Peyer's patch (tissue), 4 donors: ENCODE measurements at regions not wholly inside any gene's neighbourhood (a gene's known extent, or its start where the extent isn't known, plus 50 kb on each side); places are given as distances from the start of the nearest gene placed in this dataset.

ENCODE experiments used
- CTCF ChIP-seq, 6 experiments: fragments of 450-650 bp in 4 of 6; fragments of 200-600 bp in 2 of 6; sonication (generic) in 1 of 6; IDR thresholded peaks; one replicate each; pipeline ENCODE4 v1.5.1; 2017 to 2019; ENCODE audit warnings: antibody characterized with exemption in 6 of 6, mild to moderate bottlenecking in 3 of 6, moderate library complexity in 1 of 6
- POLR2A ChIP-seq, 2 donors: fragments of 450-650 bp; IDR thresholded peaks; one replicate each; pipeline ENCODE4 v1.5.1; 2017; ENCODE audit warnings: antibody characterized with exemption in 2 of 2, mild to moderate bottlenecking in 2 of 2, moderate library complexity in 2 of 2

- no peak for TF ChIP-seq POLR2A (IDR thresholded peaks at IDR 0.05)
- TF ChIP-seq CTCF (IDR thresholded peaks at IDR 0.05): no peak
Observed at GRCh38 chr11:90699791-90700400, 477.0 kb upstream of the CHORDC1 start.
